ENCODE measurements at regions not wholly inside any gene's neighbourhood (a gene's known extent, or its start where the extent isn't known, plus 50 kb on each side); places are given as distances from the start of the nearest gene placed in this dataset.

DNA sequence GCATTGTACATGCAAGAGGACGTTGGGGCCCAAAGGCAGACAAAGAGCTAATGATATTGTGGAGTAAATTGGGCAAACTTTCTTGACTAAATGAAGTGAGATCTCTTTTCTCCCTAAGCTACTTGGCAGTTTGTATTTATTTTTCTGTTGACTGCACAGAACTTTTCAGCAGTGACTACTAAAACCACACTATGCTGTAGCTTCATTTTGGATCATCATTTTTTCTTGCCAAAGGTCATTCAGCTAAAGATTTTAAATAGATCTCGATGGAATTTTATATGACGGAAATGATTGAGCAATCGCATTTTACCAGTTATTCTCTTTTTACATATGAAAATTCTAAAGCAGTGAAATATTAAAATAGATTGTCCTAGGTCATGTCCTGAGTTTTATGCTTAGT lies 286.1 kb upstream of the ACTBL2 start:
- TF ChIP-seq, protein P1, sequence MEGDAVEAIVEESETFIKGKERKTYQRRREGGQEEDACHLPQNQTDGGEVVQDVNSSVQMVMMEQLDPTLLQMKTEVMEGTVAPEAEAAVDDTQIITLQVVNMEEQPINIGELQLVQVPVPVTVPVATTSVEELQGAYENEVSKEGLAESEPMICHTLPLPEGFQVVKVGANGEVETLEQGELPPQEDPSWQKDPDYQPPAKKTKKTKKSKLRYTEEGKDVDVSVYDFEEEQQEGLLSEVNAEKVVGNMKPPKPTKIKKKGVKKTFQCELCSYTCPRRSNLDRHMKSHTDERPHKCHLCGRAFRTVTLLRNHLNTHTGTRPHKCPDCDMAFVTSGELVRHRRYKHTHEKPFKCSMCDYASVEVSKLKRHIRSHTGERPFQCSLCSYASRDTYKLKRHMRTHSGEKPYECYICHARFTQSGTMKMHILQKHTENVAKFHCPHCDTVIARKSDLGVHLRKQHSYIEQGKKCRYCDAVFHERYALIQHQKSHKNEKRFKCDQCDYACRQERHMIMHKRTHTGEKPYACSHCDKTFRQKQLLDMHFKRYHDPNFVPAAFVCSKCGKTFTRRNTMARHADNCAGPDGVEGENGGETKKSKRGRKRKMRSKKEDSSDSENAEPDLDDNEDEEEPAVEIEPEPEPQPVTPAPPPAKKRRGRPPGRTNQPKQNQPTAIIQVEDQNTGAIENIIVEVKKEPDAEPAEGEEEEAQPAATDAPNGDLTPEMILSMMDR (IDR thresholded peaks at IDR 0.05) = no peak
- no peak for TF ChIP-seq POLR2A (IDR thresholded peaks at IDR 0.05)
- no peak for TF ChIP-seq EP300 (IDR thresholded peaks at IDR 0.05)

Data from ovary (tissue), 3 donors.